Lower leg skin (tissue), 4 donors: ENCODE measurements at regions not wholly inside any gene's neighbourhood (a gene's known extent, or its start where the extent isn't known, plus 50 kb on each side); places are given as distances from the start of the nearest gene placed in this dataset.

Experiments
- DNase-seq, 2 donors: peaks; one replicate each; pipeline ENCODE4 v3.0.0-alpha.2; 2019; ENCODE audit warnings: low spot score in 2 of 2
- H3K4me3 ChIP-seq: fragments of 200-600 bp; sonication (generic); 2 replicates; pipeline ENCODE4 v1.5.1; 2017; ENCODE audit warnings: mild to moderate bottlenecking, low read depth; ENCODE audit not compliant: poor library complexity, severe bottlenecking
- CTCF ChIP-seq, 3 donors: fragments of 450-650 bp; IDR thresholded peaks; one replicate each; pipeline ENCODE4 v1.5.1; 2016; ENCODE audit warnings: antibody characterized with exemption in 3 of 3, mild to moderate bottlenecking in 3 of 3, moderate library complexity in 2 of 3
- POLR2A ChIP-seq, 2 donors: fragments of 450-650 bp; IDR thresholded peaks; one replicate each; pipeline ENCODE4 v1.6.1; 2016 to 2017; ENCODE audit warnings: antibody characterized with exemption in 2 of 2, mild to moderate bottlenecking in 1 of 2, moderate library complexity in 1 of 2
- WGBS, 2 donors: methylation state at CpG; one replicate each; pipeline ENCODE4 v1.1.5; 2018; 5-methylcytosine and 5-hydroxymethylcytosine counted together
- intact Hi-C: fragments of 100-400 bp; cut with DNase I; formaldehyde crosslinking; loops from one replicate; pipeline ENCODE4 v1.15.0; 2023; ENCODE audit warnings: low total_unique reads

GRCh38 chr15:88716543-88717381, 77.9 kb downstream of the ISG20 start:
- WGBS, 2 donors = 83 to 86% methylated on average over 20 of the region's 20 CpGs
- peak in 1 of 2 donors; percentile 77 for DNase-seq
- intact Hi-C loops = no loop called here
- no peak overlapping the region for H3K4me3 ChIP-seq
- no peak for TF ChIP-seq CTCF (IDR thresholded peaks at IDR 0.05)
- no peak for TF ChIP-seq POLR2A (IDR thresholded peaks at IDR 0.05)

DNA sequence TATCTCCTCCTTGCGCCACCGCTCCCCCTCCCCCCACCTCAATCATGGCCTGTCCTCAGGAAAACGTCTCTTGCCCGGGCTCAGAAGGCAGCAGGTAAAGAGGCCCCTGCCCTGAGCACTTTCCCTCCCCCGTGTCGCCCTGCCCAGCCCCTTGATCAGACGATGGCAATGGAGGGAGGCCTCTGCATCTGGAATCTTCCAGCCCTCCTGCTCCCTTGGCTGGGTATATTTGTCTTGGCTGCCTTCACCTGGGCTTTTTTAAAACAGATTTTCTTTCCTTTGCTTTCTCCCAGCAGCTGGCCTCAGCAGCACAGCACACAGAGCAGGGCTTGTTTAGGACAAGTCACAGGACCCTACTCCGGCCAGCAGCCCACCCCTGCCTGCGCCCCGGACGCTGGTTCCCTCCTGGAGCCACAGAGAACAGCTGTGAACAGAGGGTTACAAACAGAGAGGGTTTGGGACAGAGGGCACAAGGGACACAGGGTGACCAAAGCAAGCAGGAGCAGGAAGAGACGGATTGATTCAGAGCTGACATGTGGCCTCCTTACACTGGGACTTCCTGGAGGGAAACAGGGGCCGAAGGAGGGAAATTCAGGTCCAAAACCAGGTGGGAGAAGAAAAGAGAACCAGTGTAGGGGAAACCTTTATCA, 78.7 kb downstream of the ISG20 start:
- WGBS, 2 donors = 69 to 79% methylated on average over 13 of the region's 13 CpGs
- no peak for TF ChIP-seq POLR2A (IDR thresholded peaks at IDR 0.05)
- TF ChIP-seq CTCF (IDR thresholded peaks at IDR 0.05) = no peak
- DNase-seq = peak in 1 of 2 donors; percentile 76

GRCh38 chr15:88718731-88719130, 79.9 kb downstream of the ISG20 start:
- TF ChIP-seq POLR2A (IDR thresholded peaks at IDR 0.05) (no peak), CTCF (IDR thresholded peaks at IDR 0.05) (no peak)
- 81 to 82% methylated on average over 3 of the region's 3 CpGs for WGBS, 2 donors
- intact Hi-C loops = no loop called here
- no peak overlapping the region for H3K4me3 ChIP-seq
- DNase-seq = peak in 1 of 2 donors; percentile 20

More for the DNA sequence above, 78.7 kb downstream of the ISG20 start:
- intact Hi-C loops = no loop called here
- no peak overlapping the region for H3K4me3 ChIP-seq

DNA sequence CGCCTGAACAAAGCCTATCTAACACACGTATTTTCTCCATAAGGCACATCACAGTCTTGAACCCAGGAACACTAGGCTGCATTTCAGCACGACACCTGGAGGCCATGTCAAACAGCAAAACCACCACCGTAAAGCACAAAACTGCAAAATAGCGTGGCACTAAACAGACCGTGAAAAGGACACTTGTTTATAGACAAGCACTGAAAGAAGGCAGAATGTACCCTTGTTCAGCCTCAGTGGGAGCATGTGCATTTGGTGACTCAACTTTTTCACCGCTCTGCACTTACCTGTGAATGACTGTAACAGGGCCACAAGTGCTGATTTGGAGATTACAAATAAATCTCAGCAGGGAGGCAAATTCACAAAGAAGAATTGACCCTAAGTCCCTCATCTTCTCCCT, 80.8 kb downstream of the ISG20 start:
- no peak for TF ChIP-seq POLR2A (IDR thresholded peaks at IDR 0.05)
- TF ChIP-seq CTCF (IDR thresholded peaks at IDR 0.05) = no peak
- peak in 1 of 2 donors; percentile 12 for DNase-seq
- H3K4me3 ChIP-seq = no peak overlapping the region
- intact Hi-C loops = no loop called here
- 83 to 84% methylated on average over 7 of the region's 7 CpGs for WGBS, 2 donors

- TF ChIP-seq POLR2A (IDR thresholded peaks at IDR 0.05) = no peak
- no peak for TF ChIP-seq CTCF (IDR thresholded peaks at IDR 0.05)
- 60 to 69% methylated on average over 6 of the region's 6 CpGs for WGBS, 2 donors
- no peak for DNase-seq
- intact Hi-C loops = no loop called here
- H3K4me3 ChIP-seq = no peak overlapping the region
Observed at GRCh38 chr15:88725305-88726210, 77.7 kb upstream of the ACAN start.
